G401 (cell line): ENCODE measurements at regions not wholly inside any gene's neighbourhood (a gene's known extent, or its start where the extent isn't known, plus 50 kb on each side); places are given as distances from the start of the nearest gene placed in this dataset.
"Not testable (repeated sequence)": the region's sequence is repeated elsewhere in the genome, so short reads cannot be mapped to it uniquely, and the experiment has no call there.

ENCODE experiments used
- DNase-seq: peaks from one replicate; pipeline ENCODE4 v3.0.0-alpha.2; 2015; ENCODE audit warnings: low spot score
- in situ Hi-C: cut with HindIII; loops from 2 replicates; pipeline ENCODE4 v1.10.0; 2016; ENCODE audit warnings: low sequenced_read_pairs, mixed read lengths

- in situ Hi-C loops, DNase-seq: not testable (repeated sequence)
These were observed 115.9 kb upstream of the NBPF26 start for GRCh38 chr1:120607882-120608281.

- in situ Hi-C loops, DNase-seq: not testable (repeated sequence)
These were observed 115.3 kb upstream of the NBPF26 start for GRCh38 chr1:120608314-120609014.

DNA sequence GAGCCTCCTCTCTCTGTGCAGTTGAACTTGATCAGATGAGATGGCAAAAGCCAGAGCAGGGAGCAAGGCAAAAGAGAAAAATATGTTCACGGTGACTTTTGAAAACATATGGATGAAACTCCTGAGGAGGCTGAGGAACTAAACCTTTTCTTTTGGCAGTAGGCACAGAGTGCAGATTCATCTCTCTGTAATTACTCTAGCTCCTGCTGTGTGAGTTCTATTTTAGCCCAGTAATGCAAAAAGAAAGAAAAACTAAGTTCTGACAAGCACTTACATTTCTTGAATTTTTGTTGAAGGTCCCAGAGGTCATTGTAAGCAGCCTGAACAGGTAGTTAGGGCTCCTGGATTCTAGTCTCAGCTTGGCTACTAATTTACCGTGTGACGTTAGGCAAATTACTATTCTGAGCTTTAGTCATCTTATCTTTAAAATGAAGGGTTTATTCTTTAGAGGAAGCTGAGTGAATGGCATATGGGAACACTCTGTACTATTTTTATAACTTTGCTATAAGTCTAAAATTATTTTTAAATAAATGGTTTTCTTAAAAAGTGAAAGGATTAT lies 114.7 kb upstream of the NBPF26 start:
- DNase-seq, in situ Hi-C loops: not testable (repeated sequence)

- DNase-seq, in situ Hi-C loops: not testable (repeated sequence)
These were observed 113.9 kb upstream of the NBPF26 start for GRCh38 chr1:120609834-120610233.

DNA sequence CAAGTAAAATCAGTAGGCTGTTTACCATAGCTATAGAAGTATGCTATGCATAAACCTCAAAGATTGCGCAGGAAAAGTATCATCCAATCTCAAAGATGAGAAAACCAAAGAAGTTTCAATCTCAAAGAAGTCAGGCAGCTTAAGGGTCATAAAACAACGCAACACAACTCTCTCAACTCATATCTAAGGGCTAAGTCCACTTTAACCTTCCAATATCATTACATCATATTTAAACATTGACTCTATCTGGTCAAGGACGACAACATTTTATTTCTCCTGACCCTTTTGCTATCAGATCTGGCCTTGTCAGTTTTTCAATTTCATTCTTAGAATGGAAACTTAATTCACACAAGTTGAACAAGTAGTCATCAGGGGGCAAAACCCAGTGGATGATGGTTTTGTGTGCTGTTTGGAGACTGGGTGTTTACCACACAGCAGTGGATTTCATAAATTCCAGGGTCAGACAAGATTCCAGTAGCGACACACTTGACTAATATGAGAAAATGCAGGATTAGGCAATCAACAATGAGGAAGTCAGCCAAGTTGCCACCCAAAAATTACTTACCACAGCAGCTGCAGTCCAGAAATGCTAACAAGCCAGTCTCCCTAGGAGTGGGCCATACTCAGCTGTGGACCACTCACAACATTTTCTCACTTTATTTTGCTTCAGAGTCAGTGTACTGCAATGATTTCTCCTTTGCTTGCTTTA lies 108.7 kb upstream of the NBPF26 start:
- in situ Hi-C loops, DNase-seq: not testable (repeated sequence)

- in situ Hi-C loops, DNase-seq: not testable (repeated sequence)
These were observed 106.3 kb upstream of the NBPF26 start for GRCh38 chr1:120617493-120617892.

DNA sequence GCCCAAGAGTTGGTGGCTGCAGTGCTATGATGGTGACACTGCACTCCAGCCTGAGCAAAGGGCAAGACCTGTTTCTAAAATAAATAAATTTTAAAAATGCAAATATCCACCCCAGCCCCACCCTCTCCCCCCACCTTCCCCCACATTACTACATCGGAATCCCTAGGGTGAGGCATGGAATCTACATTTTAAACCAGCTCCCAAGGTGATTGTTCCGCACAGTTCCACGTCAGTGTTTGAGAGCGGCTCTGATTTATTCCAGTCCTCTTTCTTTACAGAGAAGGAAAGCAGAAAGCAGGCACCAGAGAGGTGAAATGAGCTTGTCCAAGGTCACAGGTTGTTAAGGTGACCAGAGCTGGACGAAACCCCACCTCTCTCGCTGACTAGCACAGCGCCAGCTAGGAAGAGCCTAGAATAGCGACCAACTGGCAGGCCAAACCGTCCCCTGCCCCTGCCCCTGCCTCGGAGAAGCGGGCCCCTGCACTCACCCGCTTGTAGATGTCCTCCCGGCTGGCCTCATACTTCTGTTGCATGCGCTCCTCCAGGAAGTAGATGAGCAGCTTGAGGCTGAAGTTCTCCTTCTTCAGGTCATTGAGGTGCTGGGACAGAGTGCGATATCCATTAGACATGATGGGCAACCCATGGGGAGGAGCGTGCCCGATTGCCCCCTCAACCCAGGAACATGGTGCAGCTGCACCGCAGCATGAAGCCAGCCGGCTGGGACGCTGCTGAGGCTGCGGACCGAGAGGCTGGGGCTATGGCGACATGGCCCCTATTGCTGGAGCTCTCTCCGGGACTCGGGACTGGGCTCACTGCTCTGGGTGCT lies 103.7 kb upstream of the NBPF26 start:
- in situ Hi-C loops, DNase-seq: not testable (repeated sequence)

DNA sequence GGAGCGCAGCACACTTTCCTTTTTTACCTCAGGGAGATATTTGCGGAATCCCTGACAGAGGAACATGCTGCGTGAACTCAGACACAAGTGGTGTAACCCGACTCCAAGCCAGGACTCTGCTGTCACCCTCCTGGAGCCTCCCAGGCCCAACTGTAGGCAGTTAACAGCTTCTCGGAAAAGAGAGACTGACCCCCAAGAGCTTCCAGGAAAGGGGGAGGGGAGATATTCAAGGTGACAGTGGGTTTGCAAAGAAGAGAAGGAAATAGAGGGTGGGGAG lies 103.1 kb upstream of the NBPF26 start:
- in situ Hi-C loops, DNase-seq: not testable (repeated sequence)

DNA sequence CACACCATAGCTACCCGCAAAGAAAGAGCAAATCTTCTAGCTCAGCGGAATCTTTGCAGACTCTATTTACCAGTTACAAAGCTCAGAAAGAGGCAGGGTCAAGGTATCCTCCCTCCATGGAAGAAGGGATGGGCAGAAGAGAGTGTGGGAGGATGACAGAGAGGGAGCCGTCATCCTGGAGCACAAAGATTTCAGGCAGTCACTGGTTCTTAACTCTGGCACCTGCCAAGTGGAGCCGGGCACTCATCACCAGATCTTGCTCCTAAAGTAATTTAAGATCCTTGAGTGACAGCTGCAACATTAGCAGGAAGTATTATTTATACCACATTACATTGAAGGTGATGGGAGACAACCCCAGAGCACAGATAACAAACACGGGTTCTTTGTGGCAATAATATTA lies 102.5 kb upstream of the NBPF26 start:
- in situ Hi-C loops, DNase-seq: not testable (repeated sequence)

- DNase-seq, in situ Hi-C loops: not testable (repeated sequence)
These were observed 100.2 kb upstream of the NBPF26 start for GRCh38 chr1:120623539-120623938.

- DNase-seq, in situ Hi-C loops: not testable (repeated sequence)
These were observed 99.1 kb upstream of the NBPF26 start for GRCh38 chr1:120624565-120625064.

DNA sequence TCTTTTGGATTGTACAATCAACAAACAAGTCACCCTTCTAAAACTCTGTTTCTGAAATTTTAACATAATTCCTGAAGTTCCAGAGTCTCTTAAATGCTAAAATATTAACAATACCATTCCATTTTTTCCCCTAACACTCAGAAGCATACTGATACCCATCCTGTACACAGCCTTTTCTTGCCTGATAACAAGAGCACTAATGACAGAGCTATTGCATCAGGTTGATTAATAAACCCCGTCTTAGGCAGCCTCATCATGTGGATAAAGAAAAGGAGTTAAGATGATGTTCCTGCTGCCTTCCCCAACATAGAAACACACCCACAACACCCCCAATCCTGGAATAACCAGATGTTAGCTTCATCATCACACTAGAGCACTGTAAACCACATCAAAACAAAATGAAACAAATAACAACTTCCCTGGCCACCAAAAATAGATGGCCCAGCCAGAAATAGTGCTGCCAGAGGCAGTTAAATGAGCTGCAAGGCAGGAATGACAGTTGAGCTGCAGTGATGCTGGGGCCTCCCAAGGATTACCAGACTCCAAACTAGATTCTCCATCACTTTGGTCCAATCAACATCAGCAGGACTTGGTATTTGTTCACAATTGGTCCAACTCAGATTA lies 93.8 kb upstream of the NBPF26 start:
- in situ Hi-C loops, result not testable (repeated sequence)

DNA sequence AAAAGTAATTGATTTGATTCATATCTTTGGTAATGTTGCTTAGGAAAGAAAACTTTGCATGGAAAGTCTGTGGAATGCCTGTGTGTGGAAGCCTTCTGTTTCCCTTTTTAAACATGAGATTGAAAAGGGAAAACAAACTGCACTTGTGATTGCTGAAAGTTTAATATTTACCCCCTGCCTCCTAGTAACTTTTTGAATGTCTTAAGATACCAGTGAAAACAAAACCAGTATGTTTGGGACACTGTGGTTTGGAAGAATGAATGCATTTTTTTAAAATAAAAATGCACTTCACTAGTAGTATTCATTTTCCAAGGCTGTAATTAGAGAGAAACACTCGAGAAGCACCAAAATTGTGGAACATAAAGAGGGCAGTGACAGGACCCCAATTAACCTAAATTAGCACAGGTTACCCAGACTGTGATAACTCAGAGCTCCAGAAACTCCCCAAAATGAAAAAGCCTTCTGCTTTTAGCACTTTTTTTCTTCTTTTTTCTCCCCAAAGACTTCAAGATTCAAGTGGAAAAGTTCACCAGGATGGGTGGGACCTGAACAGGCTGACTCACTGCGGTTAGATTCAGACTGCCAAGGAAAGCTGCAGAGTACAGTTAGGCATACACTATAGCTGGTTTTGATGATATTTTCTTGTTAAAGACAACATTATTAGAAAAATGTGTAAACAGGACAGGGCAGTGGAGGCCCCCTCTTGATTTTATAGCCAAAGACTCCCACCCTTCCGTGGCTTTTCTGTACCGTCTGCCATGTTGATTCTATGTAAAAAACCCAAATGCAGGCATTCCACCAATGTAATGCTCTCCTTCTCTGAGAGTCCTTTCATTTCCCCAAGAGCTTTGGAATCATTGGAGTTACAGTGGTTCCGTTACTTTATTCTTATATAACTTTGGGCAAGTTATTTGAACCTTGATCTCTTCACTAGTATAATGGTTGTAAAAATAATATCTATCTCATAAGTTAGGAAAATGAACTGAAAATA lies 88.6 kb upstream of the NBPF26 start:
- DNase-seq, in situ Hi-C loops: not testable (repeated sequence)

More for the DNA sequence above, 93.8 kb upstream of the NBPF26 start:
- DNase-seq, result not testable (repeated sequence)

- in situ Hi-C loops, DNase-seq: not testable (repeated sequence)
These were observed 83.3 kb upstream of the NBPF26 start for GRCh38 chr1:120640261-120641013.

DNA sequence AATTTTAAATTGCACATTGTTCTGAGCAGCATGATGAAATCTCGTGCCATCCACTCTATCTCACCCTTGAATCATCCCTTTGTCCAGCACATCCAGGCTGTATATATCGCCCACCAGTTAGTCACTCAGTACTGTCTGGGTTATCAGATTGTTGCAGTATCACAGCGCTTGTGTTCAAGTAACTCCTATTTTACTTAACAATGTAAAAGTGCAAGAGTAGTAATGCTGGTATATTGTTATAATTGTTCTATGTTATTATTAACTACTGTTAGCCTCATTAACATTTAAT lies 82.8 kb upstream of the NBPF26 start:
- in situ Hi-C loops, DNase-seq: not testable (repeated sequence)

DNA sequence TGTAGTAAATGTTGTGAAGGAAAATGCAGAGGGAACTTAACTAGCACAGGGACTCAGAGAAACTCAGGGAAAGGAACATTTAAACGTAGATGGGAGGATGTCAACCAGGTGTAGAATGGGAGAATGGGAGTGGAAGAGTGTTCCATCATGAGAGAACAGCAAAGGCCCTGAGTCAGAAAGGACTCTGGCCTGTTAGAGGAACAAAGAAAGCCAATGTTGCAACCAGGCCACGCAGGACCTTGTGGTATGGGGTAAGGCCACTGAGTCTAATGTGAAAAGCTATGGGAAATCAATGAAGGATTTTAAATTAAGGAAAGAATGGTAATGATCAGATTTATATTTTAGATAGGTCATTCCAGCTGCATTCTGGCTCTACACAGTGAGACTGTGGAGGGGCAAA lies 76.6 kb upstream of the NBPF26 start:
- in situ Hi-C loops, DNase-seq: not testable (repeated sequence)

DNA sequence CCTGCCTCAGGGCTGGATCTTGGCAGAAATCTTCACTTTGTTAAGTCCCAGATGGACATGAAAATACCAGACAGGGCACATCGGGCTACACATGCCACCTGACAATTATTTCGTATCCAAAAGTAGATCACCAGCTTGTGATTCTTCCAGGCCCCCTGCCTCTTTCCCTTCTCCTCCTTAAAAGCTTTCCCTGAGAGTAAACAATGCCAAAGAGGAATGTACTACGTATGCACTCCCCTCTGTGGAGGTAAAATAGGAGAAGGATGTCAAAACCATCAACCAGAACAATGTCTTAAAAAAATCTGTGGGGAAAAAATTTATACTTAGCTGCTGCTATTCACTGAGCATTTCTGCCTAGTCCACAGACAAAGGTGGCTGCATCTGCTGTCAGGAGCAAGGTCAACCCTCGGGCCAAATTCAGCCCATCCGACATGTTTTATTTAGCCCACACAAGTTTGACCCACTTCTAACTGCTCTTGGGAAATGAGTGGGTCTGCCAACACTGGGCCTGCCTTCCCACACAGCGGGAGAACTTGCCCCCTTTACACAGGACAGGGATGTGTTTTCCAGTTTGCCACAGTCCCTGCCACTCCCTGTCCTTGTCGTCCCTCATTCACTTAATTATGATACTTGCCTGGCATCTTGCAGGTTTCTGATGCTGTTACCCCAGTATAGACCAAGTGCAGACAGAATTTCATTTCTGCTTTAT lies 74.7 kb upstream of the NBPF26 start:
- in situ Hi-C loops, DNase-seq: not testable (repeated sequence)
